Ascending aorta (tissue), 2 donors: ENCODE measurements at regions not wholly inside any gene's neighbourhood (a gene's known extent, or its start where the extent isn't known, plus 50 kb on each side); places are given as distances from the start of the nearest gene placed in this dataset.

Experiments used
- DNase-seq, 2 donors: peaks; one replicate each; pipeline ENCODE4 v3.0.0-alpha.2; 2019; ENCODE audit warnings: low spot score in 2 of 2
- H3K27ac ChIP-seq, 2 donors: fragments of 200-600 bp; sonication (generic); one replicate each; pipeline ENCODE4 v1.5.1; 2016 to 2017; ENCODE audit warnings: mild to moderate bottlenecking in 1 of 2
- H3K27me3 ChIP-seq: fragments of 200-600 bp; sonication (generic); one replicate; pipeline ENCODE4 v1.5.1; 2017
- H3K36me3 ChIP-seq, 2 donors: fragments of 200-600 bp; sonication (generic); one replicate each; pipeline ENCODE4 v1.5.1; 2016
- H3K4me1 ChIP-seq, 2 donors: fragments of 200-600 bp; sonication (generic); one replicate each; pipeline ENCODE4 v1.5.1; 2016 to 2017; ENCODE audit warnings: mild to moderate bottlenecking in 1 of 2
- H3K4me3 ChIP-seq, 2 donors: fragments of 200-600 bp; sonication (generic); one replicate each; pipeline ENCODE4 v1.5.1; 2016 to 2017; ENCODE audit warnings: mild to moderate bottlenecking in 1 of 2
- H3K9me3 ChIP-seq, 2 donors: fragments of 200-600 bp; sonication (generic); one replicate each; pipeline ENCODE4 v1.5.1; 2016
- CTCF ChIP-seq, 3 experiments: fragments of 200-600 bp in 2 of 3; fragments of 450-650 bp in 1 of 3; sonication (generic) in 2 of 3; IDR thresholded peaks; one replicate each; pipeline ENCODE4 v1.5.1; 2016 to 2019; ENCODE audit warnings: antibody characterized with exemption in 3 of 3, mild to moderate bottlenecking in 1 of 3, moderate library complexity in 1 of 3
- intact Hi-C: fragments of 100-400 bp; cut with DNase I; formaldehyde crosslinking; loops from one replicate; pipeline ENCODE4 v1.15.1; 2023

DNA sequence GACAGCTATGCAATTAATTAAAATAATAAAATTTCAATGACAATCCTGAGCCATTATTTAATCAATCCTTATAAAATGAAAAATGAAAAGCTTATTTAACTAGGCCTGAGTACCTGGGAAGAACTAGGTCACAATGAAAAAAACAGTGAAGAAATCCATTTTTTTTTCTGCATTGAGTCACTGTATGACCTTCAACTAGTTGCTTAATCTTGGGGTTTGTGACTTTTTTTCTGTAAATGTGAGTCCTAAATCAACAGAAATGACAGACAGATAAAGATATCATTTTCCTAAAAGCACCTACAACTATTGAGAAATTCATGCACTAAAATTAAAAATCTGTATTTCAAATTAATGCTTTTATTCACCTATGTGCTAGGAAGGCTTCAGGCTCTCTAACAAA is 96.8 kb downstream of the TMEM26 start:
- Histone ChIP-seq H3K9me3 (no peaks in the 10 kb centered on the region), H3K4me3 (no peak overlapping the region), H3K4me1 (no peaks in the 10 kb centered on the region), H3K27ac (no peak overlapping the region), H3K36me3 (no peaks in the 10 kb centered on the region), H3K27me3 (no peaks in the 10 kb centered on the region)
- intact Hi-C loops, result no loop called here
- DNase-seq, result no peak
- TF ChIP-seq CTCF (IDR thresholded peaks at IDR 0.05), result no peak

DNA sequence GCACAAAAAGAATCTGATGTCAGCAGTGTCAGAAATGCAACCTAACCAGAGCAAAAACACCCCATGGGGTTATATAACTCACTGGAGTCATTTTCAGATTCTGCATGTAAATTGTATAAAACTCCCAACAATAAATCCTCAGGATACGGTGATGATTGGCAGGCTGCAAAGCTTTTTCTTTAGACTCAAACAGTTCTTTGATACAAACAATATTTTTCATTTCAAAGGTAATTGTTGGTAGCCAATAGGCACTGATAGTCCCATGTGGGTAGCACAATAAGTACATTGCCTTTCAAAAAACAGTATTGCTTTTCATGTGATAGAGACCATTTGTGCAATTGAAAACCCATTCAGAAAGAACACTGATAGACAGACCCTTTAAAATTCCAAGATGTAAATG is 98.0 kb downstream of the TMEM26 start:
- H3K4me3 ChIP-seq, result no peak overlapping the region
- no peaks in the 10 kb centered on the region for H3K4me1 ChIP-seq
- H3K27me3 ChIP-seq, result no peaks in the 10 kb centered on the region
- intact Hi-C loops, result no loop called here
- no peak overlapping the region for H3K27ac ChIP-seq
- no peaks in the 10 kb centered on the region for H3K36me3 ChIP-seq
- H3K9me3 ChIP-seq, result no peaks in the 10 kb centered on the region
- TF ChIP-seq CTCF (IDR thresholded peaks at IDR 0.05), result no peak
- no peak for DNase-seq

- Histone ChIP-seq H3K4me1 (no peaks in the 10 kb centered on the region), H3K27me3 (no peaks in the 10 kb centered on the region), H3K27ac (no peak overlapping the region), H3K36me3 (no peaks in the 10 kb centered on the region), H3K4me3 (no peak overlapping the region), H3K9me3 (no peaks in the 10 kb centered on the region)
- no peak for DNase-seq
- intact Hi-C loops, result no loop called here
- TF ChIP-seq CTCF (IDR thresholded peaks at IDR 0.05), result no peak
Observed at GRCh38 chr10:61354401-61354975, 98.7 kb downstream of the TMEM26 start.

DNA sequence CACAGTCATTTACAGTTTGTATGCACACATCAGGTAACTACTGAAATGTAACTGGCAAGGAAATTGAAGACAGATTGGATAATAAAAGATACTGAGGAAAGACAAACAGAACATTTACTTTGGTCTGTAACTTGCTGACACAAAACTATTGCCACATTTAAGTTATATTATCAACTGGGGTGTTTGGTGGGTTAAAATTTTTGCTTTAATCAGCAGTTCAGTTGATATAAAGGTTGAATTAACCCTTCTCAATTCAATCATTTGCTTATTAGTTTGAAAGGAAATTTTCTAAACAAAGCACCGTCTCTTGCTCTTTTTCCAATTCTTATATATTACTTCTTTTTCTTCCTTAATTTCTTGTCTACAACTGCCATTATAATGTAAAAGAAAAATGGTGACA is 102.4 kb downstream of the TMEM26 start:
- no peak for TF ChIP-seq CTCF (IDR thresholded peaks at IDR 0.05)
- intact Hi-C loops, result no loop called here
- H3K4me1 ChIP-seq, result no peaks in the 10 kb centered on the region

GRCh38 chr10:61350068-61350467 is 103.1 kb downstream of the TMEM26 start:
- H3K36me3 ChIP-seq, result no peaks in the 10 kb centered on the region
- intact Hi-C loops, result no loop called here
- no peak overlapping the region for H3K27ac ChIP-seq
- H3K4me1 ChIP-seq, result no peaks in the 10 kb centered on the region
- DNase-seq, result no peak
- H3K9me3 ChIP-seq, result no peaks in the 10 kb centered on the region
- H3K27me3 ChIP-seq, result no peaks in the 10 kb centered on the region
- TF ChIP-seq CTCF (IDR thresholded peaks at IDR 0.05), result no peak
- no peak overlapping the region for H3K4me3 ChIP-seq

More for the DNA sequence above, 102.4 kb downstream of the TMEM26 start:
- Histone ChIP-seq H3K27ac (no peak overlapping the region), H3K27me3 (no peaks in the 10 kb centered on the region), H3K9me3 (no peaks in the 10 kb centered on the region), H3K36me3 (no peaks in the 10 kb centered on the region), H3K4me3 (no peak overlapping the region)
- no peak for DNase-seq
